Hepatocyte (in vitro differentiated cells): ENCODE measurements at regions not wholly inside any gene's neighbourhood (a gene's known extent, or its start where the extent isn't known, plus 50 kb on each side); places are given as distances from the start of the nearest gene placed in this dataset.
"Not testable (repeated sequence)": the region's sequence is repeated elsewhere in the genome, so short reads cannot be mapped to it uniquely, and the experiment has no call there.

Experiments used
- DNase-seq: peaks from one replicate; pipeline ENCODE4 v3.0.0-alpha.2; 2016; ENCODE audit warnings: low spot score
- H2AFZ ChIP-seq: fragments of 200-600 bp; sonication (generic); 2 replicates; pipeline ENCODE4 v1.6.0; 2016; ENCODE audit warnings: antibody characterized with exemption, mild to moderate bottlenecking
- H3K27ac ChIP-seq: fragments of 200-600 bp; sonication (generic); 2 replicates; pipeline ENCODE4 v1.5.1; 2016; ENCODE audit warnings: mild to moderate bottlenecking
- H3K27me3 ChIP-seq: fragments of 200-600 bp; sonication (generic); 2 replicates; pipeline ENCODE4 v1.6.1; 2016
- H3K36me3 ChIP-seq: fragments of 200-600 bp; sonication (generic); replicated peaks from 2 replicates; pipeline ENCODE4 v1.5.1; 2016; ENCODE audit warnings: low read depth; ENCODE audit not compliant: insufficient read depth
- H3K4me1 ChIP-seq: fragments of 200-600 bp; sonication (generic); 2 replicates; pipeline ENCODE4 v1.5.1; 2016; ENCODE audit warnings: mild to moderate bottlenecking, moderate library complexity; ENCODE audit not compliant: insufficient read depth
- H3K4me2 ChIP-seq: fragments of 200-600 bp; sonication (generic); 2 replicates; pipeline ENCODE4 v1.6.0; 2016
- H3K4me3 ChIP-seq: fragments of 200-600 bp; sonication (generic); 2 replicates; pipeline ENCODE4 v1.5.1; 2016; ENCODE audit warnings: mild to moderate bottlenecking
- H3K79me2 ChIP-seq: fragments of 200-600 bp; sonication (generic); 2 replicates; pipeline ENCODE4 v1.6.0; 2017; ENCODE audit warnings: mild to moderate bottlenecking
- H3K9me2 ChIP-seq: fragments of 200-600 bp; sonication (generic); replicated peaks from 2 replicates; pipeline ENCODE4 v1.6.0; 2017; ENCODE audit warnings: mild to moderate bottlenecking; ENCODE audit not compliant: insufficient read depth
- H3K9me3 ChIP-seq: fragments of 200-600 bp; sonication (generic); 2 replicates; pipeline ENCODE4 v1.5.1; 2016; ENCODE audit warnings: low read depth, mild to moderate bottlenecking
- H4K20me1 ChIP-seq: fragments of 200-600 bp; sonication (generic); 2 replicates; pipeline ENCODE4 v1.6.0; 2016; ENCODE audit warnings: mild to moderate bottlenecking; ENCODE audit not compliant: insufficient read depth, poor library complexity, severe bottlenecking
- EZH2 ChIP-seq: fragments of 200-600 bp; sonication (generic); IDR thresholded peaks from 2 replicates; pipeline ENCODE4 v1.6.1; 2016; ENCODE audit warnings: antibody characterized with exemption, mild to moderate bottlenecking, borderline replicate concordance
- EZH2phosphoT487 ChIP-seq: fragments of 200-600 bp; sonication (generic); IDR thresholded peaks from one replicate; pipeline ENCODE4 v1.6.1; 2018; ENCODE audit warnings: antibody characterized with exemption, mild to moderate bottlenecking, low read depth, moderate library complexity; ENCODE audit not compliant: unreplicated experiment, severe bottlenecking
- WGBS: methylation state at CpG from one replicate; pipeline ENCODE4 v1.1.6; 2016; ENCODE audit warnings: low lambda C conversion rate; ENCODE audit errors: missing lambda C conversion rate; 5-methylcytosine and 5-hydroxymethylcytosine counted together
- TF ChIP-seq, protein P1 (sequence below): fragments of 200-600 bp; sonication (generic); IDR thresholded peaks from 2 replicates; pipeline ENCODE4 v1.5.1; 2016; ENCODE audit warnings: antibody characterized with exemption, mild to moderate bottlenecking; ENCODE audit not compliant: poor library complexity

DNA sequence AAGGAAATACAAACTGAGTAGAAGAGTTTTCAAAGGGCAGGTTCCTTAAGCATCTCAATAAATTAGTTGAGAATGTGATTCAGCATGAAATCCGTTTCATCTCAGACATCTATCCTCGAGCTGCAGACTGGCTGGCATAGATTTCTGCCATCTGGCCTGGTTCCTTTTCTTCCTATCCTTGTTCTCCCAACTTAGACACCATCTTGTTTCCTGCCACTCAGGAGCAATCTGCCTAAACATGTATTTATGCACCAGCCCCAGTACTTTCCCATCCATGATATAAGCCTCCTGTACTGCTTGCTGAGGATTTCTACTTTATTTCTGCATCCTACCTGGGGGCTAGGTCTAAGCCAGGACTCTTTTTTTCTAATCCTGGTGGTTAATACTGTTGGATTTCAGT is 359.1 kb upstream of the C11orf87 start:
- DNase-seq: no peak
- WGBS: 61% methylated on average over 2 of the region's 2 CpGs
- H4K20me1 ChIP-seq: no peaks in the 10 kb centered on the region

DNA sequence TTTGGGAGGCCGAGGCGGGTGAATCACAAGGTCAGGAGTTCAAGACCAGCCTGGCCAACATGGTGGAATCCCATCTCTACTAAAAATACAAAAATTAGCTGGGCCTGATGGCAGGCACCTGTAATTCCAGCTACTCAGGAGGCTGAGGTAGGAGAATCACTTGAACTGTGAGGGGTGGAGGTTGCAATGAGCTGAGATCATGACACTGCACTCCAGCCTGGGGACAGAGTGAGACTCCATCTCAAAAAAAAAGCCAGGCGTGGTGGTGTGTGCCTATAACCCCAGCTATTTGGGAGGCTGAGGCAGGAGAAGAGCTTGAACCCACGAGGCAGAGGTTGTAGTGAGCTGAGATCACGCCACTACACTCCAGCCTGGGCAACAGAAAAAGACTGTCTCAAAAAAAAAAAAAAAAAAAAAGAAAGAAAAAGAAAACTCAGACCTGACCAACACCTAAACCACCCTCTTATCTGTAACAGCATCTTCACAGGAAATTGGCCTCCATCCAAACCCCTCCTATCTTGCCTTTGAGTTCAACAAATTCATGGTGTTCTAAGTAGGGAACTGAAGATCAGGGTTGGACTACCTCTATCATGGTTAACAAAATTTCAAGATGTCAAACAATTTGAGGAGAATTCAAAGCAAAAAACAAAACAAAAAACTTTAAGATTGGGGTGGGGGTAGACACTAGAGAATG is 357.2 kb upstream of the C11orf87 start:
- not testable (repeated sequence) for DNase-seq, H3K9me3 ChIP-seq
- WGBS: 93% methylated on average over 5 of the region's 5 CpGs

More for the DNA sequence above, 359.1 kb upstream of the C11orf87 start:
- H3K4me2 ChIP-seq: no peak overlapping the region
- no peak overlapping the region for H3K4me3 ChIP-seq
- H3K27me3 ChIP-seq: no peaks in the 10 kb centered on the region
- no peak overlapping the region for H3K27ac ChIP-seq
- H3K4me1 ChIP-seq: no peaks in the 10 kb centered on the region
- no peak for TF ChIP-seq EZH2
- TF ChIP-seq, protein P1, sequence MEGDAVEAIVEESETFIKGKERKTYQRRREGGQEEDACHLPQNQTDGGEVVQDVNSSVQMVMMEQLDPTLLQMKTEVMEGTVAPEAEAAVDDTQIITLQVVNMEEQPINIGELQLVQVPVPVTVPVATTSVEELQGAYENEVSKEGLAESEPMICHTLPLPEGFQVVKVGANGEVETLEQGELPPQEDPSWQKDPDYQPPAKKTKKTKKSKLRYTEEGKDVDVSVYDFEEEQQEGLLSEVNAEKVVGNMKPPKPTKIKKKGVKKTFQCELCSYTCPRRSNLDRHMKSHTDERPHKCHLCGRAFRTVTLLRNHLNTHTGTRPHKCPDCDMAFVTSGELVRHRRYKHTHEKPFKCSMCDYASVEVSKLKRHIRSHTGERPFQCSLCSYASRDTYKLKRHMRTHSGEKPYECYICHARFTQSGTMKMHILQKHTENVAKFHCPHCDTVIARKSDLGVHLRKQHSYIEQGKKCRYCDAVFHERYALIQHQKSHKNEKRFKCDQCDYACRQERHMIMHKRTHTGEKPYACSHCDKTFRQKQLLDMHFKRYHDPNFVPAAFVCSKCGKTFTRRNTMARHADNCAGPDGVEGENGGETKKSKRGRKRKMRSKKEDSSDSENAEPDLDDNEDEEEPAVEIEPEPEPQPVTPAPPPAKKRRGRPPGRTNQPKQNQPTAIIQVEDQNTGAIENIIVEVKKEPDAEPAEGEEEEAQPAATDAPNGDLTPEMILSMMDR: no peak
- no peak for TF ChIP-seq EZH2phosphoT487
- no peaks in the 10 kb centered on the region for H3K9me3 ChIP-seq
- H3K9me2 ChIP-seq: no peaks in the 10 kb centered on the region
- H3K79me2 ChIP-seq: no peaks in the 10 kb centered on the region
- no peaks in the 10 kb centered on the region for H3K36me3 ChIP-seq
- H2AFZ ChIP-seq: no peak overlapping the region

DNA sequence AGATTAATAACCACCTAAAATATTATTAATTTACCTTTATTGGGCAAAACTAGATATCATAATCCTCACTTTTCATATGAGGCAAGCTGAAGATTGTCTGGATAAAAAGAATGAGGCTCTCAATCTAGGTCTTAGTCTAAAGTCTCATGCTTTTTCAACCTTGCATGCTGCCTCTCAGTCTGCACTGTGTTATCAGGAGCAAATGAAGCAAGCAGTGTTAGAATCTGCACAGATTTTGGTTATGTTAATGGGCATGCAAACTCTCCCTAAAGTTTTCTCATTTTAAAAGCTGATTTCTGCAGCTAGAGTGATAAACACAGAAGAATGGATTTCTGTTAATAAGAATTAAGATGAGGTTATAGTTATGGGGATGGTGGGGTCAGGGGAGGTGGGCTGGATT is 350.7 kb upstream of the C11orf87 start:
- no peaks in the 10 kb centered on the region for H4K20me1 ChIP-seq
- no peak overlapping the region for H3K27ac ChIP-seq
- H3K9me2 ChIP-seq: no peaks in the 10 kb centered on the region

More for the DNA sequence above, 357.2 kb upstream of the C11orf87 start:
- not testable (repeated sequence) for H3K27ac ChIP-seq, H3K4me1 ChIP-seq, H3K79me2 ChIP-seq, H4K20me1 ChIP-seq, H3K4me3 ChIP-seq, H2AFZ ChIP-seq, H3K36me3 ChIP-seq, H3K4me2 ChIP-seq, H3K9me2 ChIP-seq, H3K27me3 ChIP-seq

DNA sequence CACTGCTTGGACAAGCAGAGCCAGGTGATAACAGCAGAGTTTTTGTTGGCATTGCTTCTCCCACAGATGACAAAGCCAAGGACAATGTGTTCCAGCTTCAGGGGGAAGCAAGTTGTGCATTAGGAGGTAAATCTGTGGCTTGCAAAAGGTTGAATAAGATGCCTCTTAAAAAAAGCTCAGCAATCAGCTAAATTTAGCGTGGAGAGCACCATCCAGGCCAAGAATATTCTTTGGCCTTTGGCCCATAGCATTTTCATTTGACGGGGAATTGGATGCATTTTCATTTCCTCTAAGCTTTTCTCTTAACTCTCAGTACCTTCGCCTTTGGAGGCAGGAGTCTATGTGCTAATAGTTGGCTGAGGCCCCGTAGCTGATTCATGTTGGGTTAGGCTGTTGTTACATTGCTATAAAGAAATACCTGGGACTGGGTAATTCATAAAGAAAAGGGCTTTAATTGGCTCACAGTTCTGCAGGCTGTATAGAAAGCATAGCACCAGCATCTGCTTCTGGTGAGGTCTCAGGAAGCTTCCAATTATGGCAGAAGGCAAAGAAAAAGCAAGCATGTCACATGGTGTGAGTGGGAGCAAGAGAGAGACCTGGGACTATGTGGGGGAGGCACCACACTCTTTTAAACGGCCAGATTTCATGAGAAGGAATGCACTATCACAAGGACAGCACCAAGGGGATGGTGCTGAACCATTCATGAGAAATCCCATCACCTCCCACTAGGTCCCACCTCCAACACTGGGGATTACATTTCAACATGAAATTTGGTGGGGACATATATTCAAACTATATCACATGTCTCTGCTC is 350.1 kb upstream of the C11orf87 start:
- no peaks in the 10 kb centered on the region for H3K36me3 ChIP-seq
- H3K4me1 ChIP-seq: no peaks in the 10 kb centered on the region
- H4K20me1 ChIP-seq: no peaks in the 10 kb centered on the region
- no peak overlapping the region for H2AFZ ChIP-seq
- no peaks in the 10 kb centered on the region for H3K27me3 ChIP-seq
- H3K27ac ChIP-seq: no peak overlapping the region
- no peaks in the 10 kb centered on the region for H3K79me2 ChIP-seq
- no peak for TF ChIP-seq EZH2phosphoT487
- no peak for TF ChIP-seq EZH2
- TF ChIP-seq, protein P1: no peak
- H3K9me2 ChIP-seq: no peaks in the 10 kb centered on the region
- WGBS: 82% methylated on average over 5 of the region's 5 CpGs
- DNase-seq: no peak
- no peaks in the 10 kb centered on the region for H3K9me3 ChIP-seq
- no peak overlapping the region for H3K4me2 ChIP-seq
- H3K4me3 ChIP-seq: no peak overlapping the region

More for the DNA sequence above, 350.7 kb upstream of the C11orf87 start:
- H3K9me3 ChIP-seq: no peaks in the 10 kb centered on the region
- DNase-seq: no peak
- no peaks in the 10 kb centered on the region for H3K4me1 ChIP-seq
- H3K4me3 ChIP-seq: no peak overlapping the region
- no peaks in the 10 kb centered on the region for H3K36me3 ChIP-seq
- no peaks in the 10 kb centered on the region for H3K27me3 ChIP-seq
- H2AFZ ChIP-seq: no peak overlapping the region
- TF ChIP-seq, protein P1: no peak
- TF ChIP-seq EZH2phosphoT487 (no peak), EZH2 (no peak)
- H3K79me2 ChIP-seq: no peaks in the 10 kb centered on the region
- H3K4me2 ChIP-seq: no peak overlapping the region
